Osteoblast (primary cell): ENCODE measurements at regions not wholly inside any gene's neighbourhood (a gene's known extent, or its start where the extent isn't known, plus 50 kb on each side); places are given as distances from the start of the nearest gene placed in this dataset.

Experiments used
- DNase-seq: peaks from one replicate; pipeline ENCODE4 v3.0.0; 2011; ENCODE audit warnings: low spot score, mixed read lengths; ENCODE audit not compliant: insufficient read length; ENCODE audit errors: missing footprints
- H2AFZ ChIP-seq: 2 replicates; pipeline ENCODE4 v1.6.0; 2011; ENCODE audit warnings: mild to moderate bottlenecking, low read length
- H3K27ac ChIP-seq: 2 replicates; pipeline ENCODE4 v1.5.1; 2011; ENCODE audit warnings: mild to moderate bottlenecking, low read depth, low read length, moderate library complexity
- H3K27me3 ChIP-seq: 2 replicates; pipeline ENCODE4 v1.6.0; 2012; ENCODE audit warnings: mild to moderate bottlenecking, control low read depth, inconsistent platforms, low read length, moderate library complexity; ENCODE audit not compliant: insufficient read depth
- H3K36me3 ChIP-seq: 2 replicates; pipeline ENCODE4 v1.5.1; 2011; ENCODE audit warnings: mild to moderate bottlenecking, low read length, control low read depth, moderate library complexity; ENCODE audit not compliant: insufficient read depth
- H3K4me1 ChIP-seq: 2 replicates; pipeline ENCODE4 v1.5.1; 2011; ENCODE audit warnings: mild to moderate bottlenecking, low read length, control low read depth, moderate library complexity; ENCODE audit not compliant: insufficient read depth
- H3K4me2 ChIP-seq: 2 replicates; pipeline ENCODE4 v1.6.0; 2011; ENCODE audit warnings: mild to moderate bottlenecking, low read length; ENCODE audit not compliant: insufficient read depth
- H3K4me3 ChIP-seq: fragments of 200-600 bp; sonication (generic); 3 replicates; pipeline ENCODE4 v1.5.1; 2012; ENCODE audit warnings: mild to moderate bottlenecking, low read length, inconsistent platforms; ENCODE audit not compliant: insufficient read depth
- H3K79me2 ChIP-seq: 2 replicates; pipeline ENCODE4 v1.6.0; 2012; ENCODE audit warnings: mild to moderate bottlenecking, low read length, control low read depth, inconsistent platforms; ENCODE audit not compliant: insufficient read depth
- H3K9me3 ChIP-seq: 2 replicates; pipeline ENCODE4 v1.5.1; 2011; ENCODE audit warnings: low read depth, low read length, control low read depth
- H4K20me1 ChIP-seq: 2 replicates; pipeline ENCODE4 v1.6.0; 2012; ENCODE audit warnings: mild to moderate bottlenecking, low read length, control low read depth; ENCODE audit not compliant: insufficient read depth
- CTCF ChIP-seq: IDR thresholded peaks from 2 replicates; pipeline ENCODE4 v1.5.1; 2011; ENCODE audit warnings: mild to moderate bottlenecking, low read depth, low read length, moderate library complexity; ENCODE audit errors: extremely low read depth

- Histone ChIP-seq H4K20me1 (no peaks in the 10 kb centered on the region), H3K9me3 (peaks cover 2% of the 10 kb centered on the region), H3K27ac (no peak overlapping the region), H3K36me3 (no peaks in the 10 kb centered on the region), H3K4me1 (no peaks in the 10 kb centered on the region), H3K4me2 (no peak overlapping the region), H3K4me3 (no peak overlapping the region), H3K79me2 (no peaks in the 10 kb centered on the region), H2AFZ (no peak overlapping the region), H3K27me3 (no peaks in the 10 kb centered on the region)
- DNase-seq = no peak
- no peak for TF ChIP-seq CTCF
These were observed 631.7 kb downstream of the RPS29 start for GRCh38 chr14:48954446-48954845.

- Histone ChIP-seq H3K9me3 (peaks cover 2% of the 10 kb centered on the region), H4K20me1 (no peaks in the 10 kb centered on the region), H3K4me2 (no peak overlapping the region), H3K4me3 (no peak overlapping the region), H3K27ac (no peak overlapping the region), H3K4me1 (no peaks in the 10 kb centered on the region), H3K27me3 (no peaks in the 10 kb centered on the region), H3K79me2 (no peaks in the 10 kb centered on the region), H3K36me3 (no peaks in the 10 kb centered on the region), H2AFZ (no peak overlapping the region)
- DNase-seq = no peak
- TF ChIP-seq CTCF = no peak
These were observed 641.4 kb downstream of the RPS29 start for GRCh38 chr14:48944809-48945208.

GRCh38 chr14:48943913-48944312 lies 642.3 kb downstream of the RPS29 start:
- H4K20me1 ChIP-seq = no peaks in the 10 kb centered on the region
- no peak for TF ChIP-seq CTCF
- H3K4me1 ChIP-seq = no peaks in the 10 kb centered on the region
- H2AFZ ChIP-seq = no peak overlapping the region
- H3K27ac ChIP-seq = no peak overlapping the region
- no peaks in the 10 kb centered on the region for H3K27me3 ChIP-seq
- H3K9me3 ChIP-seq = no peaks in the 10 kb centered on the region
- H3K79me2 ChIP-seq = no peaks in the 10 kb centered on the region
- no peak overlapping the region for H3K4me2 ChIP-seq
- DNase-seq = no peak
- no peak overlapping the region for H3K4me3 ChIP-seq
- H3K36me3 ChIP-seq = no peaks in the 10 kb centered on the region

GRCh38 chr14:48937541-48938195 lies 648.5 kb downstream of the RPS29 start:
- Histone ChIP-seq H3K27ac (no peak overlapping the region), H2AFZ (no peak overlapping the region), H3K9me3 (no peaks in the 10 kb centered on the region), H3K4me2 (no peak overlapping the region), H3K79me2 (no peaks in the 10 kb centered on the region), H3K4me1 (no peaks in the 10 kb centered on the region), H3K4me3 (no peak overlapping the region), H4K20me1 (no peaks in the 10 kb centered on the region), H3K27me3 (no peaks in the 10 kb centered on the region), H3K36me3 (no peaks in the 10 kb centered on the region)
- no peak for TF ChIP-seq CTCF
- no peak for DNase-seq
